ENCODE measurements at regions not wholly inside any gene's neighbourhood (a gene's known extent, or its start where the extent isn't known, plus 50 kb on each side); places are given as distances from the start of the nearest gene placed in this dataset.
A peak's percentile ranks its signal among the peaks of the same experiment; 100 is the strongest.

- no peak for DNase-seq
Measured at GRCh38 chr3:187985647-187986046, 168.3 kb upstream of the LPP start.

GRCh38 chr3:187986514-187986934 is 167.4 kb upstream of the LPP start:
- H3K27ac ChIP-seq = no peak overlapping the region
- no peaks in the 10 kb centered on the region for H3K4me1 ChIP-seq
- intact Hi-C loops (cut with DNase I) = no loop called here
- peak; percentile 69 for ATAC-seq
- no peaks in the 10 kb centered on the region for H3K36me3 ChIP-seq
- no peak for TF ChIP-seq CTCF (IDR thresholded peaks at IDR 0.05)
- no peaks in the 10 kb centered on the region for H3K27me3 ChIP-seq
- no peaks in the 10 kb centered on the region for H3K9me3 ChIP-seq
- no peak for DNase-seq
- H3K4me3 ChIP-seq = no peak overlapping the region

More at GRCh38 chr3:187985647-187986046, 168.3 kb upstream of the LPP start:
- Histone ChIP-seq H3K27ac (no peak overlapping the region), H3K27me3 (no peaks in the 10 kb centered on the region), H3K4me3 (no peak overlapping the region), H3K4me1 (no peaks in the 10 kb centered on the region), H3K36me3 (no peaks in the 10 kb centered on the region), H3K9me3 (no peaks in the 10 kb centered on the region)
- intact Hi-C loops (cut with DNase I) = no loop called here
- no peak for TF ChIP-seq CTCF (IDR thresholded peaks at IDR 0.05)
- ATAC-seq = no peak

- Histone ChIP-seq H3K9me3 (no peaks in the 10 kb centered on the region), H3K27me3 (no peaks in the 10 kb centered on the region), H3K36me3 (no peaks in the 10 kb centered on the region), H3K27ac (no peak overlapping the region), H3K4me1 (no peaks in the 10 kb centered on the region), H3K4me3 (no peak overlapping the region)
- intact Hi-C loops (cut with DNase I) = no loop called here
- DNase-seq (no peak), ATAC-seq (peak; percentile 48)
- no peak for TF ChIP-seq CTCF (IDR thresholded peaks at IDR 0.05)
Measured at GRCh38 chr3:187987187-187987586, 166.8 kb upstream of the LPP start.

- no peak for TF ChIP-seq CTCF (IDR thresholded peaks at IDR 0.05)
- no peaks in the 10 kb centered on the region for H3K27me3 ChIP-seq
- ATAC-seq (peak; percentile 33), DNase-seq (no peak)
- no peak overlapping the region for H3K27ac ChIP-seq
- no peak overlapping the region for H3K4me3 ChIP-seq
- no peaks in the 10 kb centered on the region for H3K4me1 ChIP-seq
- no peaks in the 10 kb centered on the region for H3K36me3 ChIP-seq
- intact Hi-C loops (cut with DNase I) = no loop called here
- no peaks in the 10 kb centered on the region for H3K9me3 ChIP-seq
Measured at GRCh38 chr3:187987924-187988323, 166.0 kb upstream of the LPP start.

- DNase-seq = no peak
Measured at GRCh38 chr3:187989575-187990153, 164.3 kb upstream of the LPP start.

More at GRCh38 chr3:187989575-187990153, 164.3 kb upstream of the LPP start:
- no peaks in the 10 kb centered on the region for H3K4me1 ChIP-seq
- no peak overlapping the region for H3K27ac ChIP-seq
- peak; percentile 24 for ATAC-seq
- no peaks in the 10 kb centered on the region for H3K9me3 ChIP-seq
- no peak for TF ChIP-seq CTCF (IDR thresholded peaks at IDR 0.05)
- H3K36me3 ChIP-seq = no peaks in the 10 kb centered on the region
- intact Hi-C loops (cut with DNase I) = no loop called here
- no peak overlapping the region for H3K4me3 ChIP-seq
- H3K27me3 ChIP-seq = no peaks in the 10 kb centered on the region

Data from upper lobe of right lung (tissue), 1 donor.